Liver (tissue), 8 donors: ENCODE measurements at regions not wholly inside any gene's neighbourhood (a gene's known extent, or its start where the extent isn't known, plus 50 kb on each side); places are given as distances from the start of the nearest gene placed in this dataset.

Source experiments
- DNase-seq: peaks from one replicate; pipeline ENCODE4 v3.0.0-alpha.2; 2017; ENCODE audit warnings: low spot score
- H3K27ac ChIP-seq, 2 donors: one replicate each; pipeline ENCODE4 v1.7.0; 2013; ENCODE audit warnings: inconsistent platforms in 2 of 2, low read length in 2 of 2, control low read depth in 1 of 2, low read depth in 1 of 2, mild to moderate bottlenecking in 1 of 2
- H3K27me3 ChIP-seq, 4 donors: one replicate each; pipeline versions ENCODE4 v1.6.1 to v1.7.0; 2013; ENCODE audit warnings: low read length in 3 of 4, inconsistent platforms in 1 of 4, mild to moderate bottlenecking in 1 of 4, moderate library complexity in 1 of 4; ENCODE audit not compliant: control insufficient read depth in 4 of 4, insufficient read depth in 4 of 4
- H3K36me3 ChIP-seq, 4 donors: one replicate each; pipeline versions ENCODE4 v1.6.1 to v1.7.0; 2013; ENCODE audit warnings: low read length in 3 of 4, mild to moderate bottlenecking in 3 of 4, low read depth in 1 of 4, moderate library complexity in 1 of 4; ENCODE audit not compliant: control insufficient read depth in 4 of 4, insufficient read depth in 3 of 4
- H3K4me1 ChIP-seq, 4 donors: one replicate each; pipeline versions ENCODE4 v1.6.1 to v1.7.0; 2013; ENCODE audit warnings: low read length in 3 of 4, mild to moderate bottlenecking in 3 of 4, moderate library complexity in 1 of 4; ENCODE audit not compliant: control insufficient read depth in 4 of 4, insufficient read depth in 4 of 4
- H3K4me3 ChIP-seq, 3 donors: one replicate each; pipeline versions ENCODE4 v1.6.1 to v1.7.0; 2013; ENCODE audit warnings: low read length in 3 of 3, control low read depth in 1 of 3, low read depth in 1 of 3, mild to moderate bottlenecking in 1 of 3
- H3K9ac ChIP-seq, 2 donors: one replicate each; pipeline ENCODE4 v1.7.0; 2013; ENCODE audit warnings: low read length in 2 of 2, mild to moderate bottlenecking in 2 of 2, moderate library complexity in 2 of 2, control low read depth in 1 of 2, low read depth in 1 of 2
- H3K9me3 ChIP-seq, 4 donors: one replicate each; pipeline versions ENCODE4 v1.6.1 to v1.7.0; 2013; ENCODE audit warnings: low read length in 3 of 4; ENCODE audit not compliant: control insufficient read depth in 4 of 4
- EGR1 ChIP-seq, 2 donors: IDR thresholded peaks; 2 replicates each; pipeline ENCODE4 v1.6.1; 2016 to 2018; ENCODE audit warnings: antibody characterized with exemption in 2 of 2, low read depth in 2 of 2
- FOXA1 ChIP-seq: IDR thresholded peaks from 2 replicates; pipeline ENCODE4 v1.6.1; 2016; ENCODE audit warnings: antibody characterized with exemption
- FOXA2 ChIP-seq: IDR thresholded peaks from 2 replicates; pipeline ENCODE4 v1.6.1; 2016; ENCODE audit warnings: antibody characterized with exemption
- GABPA ChIP-seq, 2 donors: IDR thresholded peaks in 1 of 2; conservative IDR thresholded peaks in 1 of 2; 2 replicates each; pipeline ENCODE4 v1.6.1; 2016; ENCODE audit warnings: antibody characterized with exemption in 2 of 2, mild to moderate bottlenecking in 1 of 2, moderate library complexity in 1 of 2
- HNF4A ChIP-seq, 2 donors: conservative IDR thresholded peaks; 2 replicates each; pipeline ENCODE4 v1.6.1; 2016; ENCODE audit warnings: antibody characterized with exemption in 2 of 2, mild to moderate bottlenecking in 2 of 2
- HNF4G ChIP-seq: IDR thresholded peaks from 2 replicates; pipeline ENCODE4 v1.6.1; 2016; ENCODE audit warnings: antibody characterized with exemption
- JUND ChIP-seq, 2 donors: IDR thresholded peaks; 2 replicates each; pipeline ENCODE4 v1.6.1; 2016; ENCODE audit warnings: antibody characterized with exemption in 2 of 2
- NR2F2 ChIP-seq: IDR thresholded peaks from 2 replicates; pipeline ENCODE4 v1.6.1; 2016; ENCODE audit warnings: antibody characterized with exemption
- RAD21 ChIP-seq, 2 donors: IDR thresholded peaks; 2 replicates each; pipeline ENCODE4 v1.6.1; 2016; ENCODE audit warnings: antibody characterized with exemption in 2 of 2, mild to moderate bottlenecking in 2 of 2
- RXRA ChIP-seq, 2 donors: IDR thresholded peaks; 2 replicates each; pipeline ENCODE4 v1.6.1; 2017 to 2018; ENCODE audit warnings: antibody characterized with exemption in 2 of 2, mild to moderate bottlenecking in 1 of 2
- SP1 ChIP-seq: IDR thresholded peaks from 2 replicates; pipeline ENCODE4 v1.6.1; 2018; ENCODE audit warnings: antibody characterized with exemption, mild to moderate bottlenecking
- TAF1 ChIP-seq: conservative IDR thresholded peaks from 2 replicates; pipeline ENCODE4 v1.6.1; 2016; ENCODE audit warnings: antibody characterized with exemption, mild to moderate bottlenecking
- YY1 ChIP-seq: IDR thresholded peaks from 2 replicates; pipeline ENCODE4 v1.6.1; 2016; ENCODE audit warnings: antibody characterized with exemption, mild to moderate bottlenecking
- WGBS: extraction: QIAGEN DNeasy Blood & Tissue Kit; methylation state at CpG from one replicate; pipeline ENCODE4 v1.1.7; 2013; 5-methylcytosine and 5-hydroxymethylcytosine counted together
- TF ChIP-seq, protein P1 (sequence below): IDR thresholded peaks from 2 replicates; pipeline ENCODE4 v1.6.1; 2016; ENCODE audit warnings: antibody characterized with exemption
- TF ChIP-seq, protein P2 (sequence below): IDR thresholded peaks from 2 replicates; pipeline ENCODE4 v1.6.1; 2016; ENCODE audit warnings: antibody characterized with exemption, mild to moderate bottlenecking
- TF ChIP-seq, protein P3 (sequence below): IDR thresholded peaks from 2 replicates; pipeline ENCODE4 v1.6.1; 2016; ENCODE audit warnings: antibody characterized with exemption
- TF ChIP-seq, protein P4 (sequence below): IDR thresholded peaks from 2 replicates; pipeline ENCODE4 v1.6.1; 2016; ENCODE audit warnings: antibody characterized with exemption
- TF ChIP-seq, protein P5 (sequence below): fragments of 150-350 bp; IDR thresholded peaks from 2 replicates; pipeline ENCODE4 v1.5.1; 2017; ENCODE audit warnings: improper control_type of control experiment, low read depth, low read length; ENCODE audit not compliant: missing input control
- donor health status: healthy.
- donor health status: healthy.
- donor health status: healthy.
- donor health status: healthy.
- donor health status: healthy.

DNA sequence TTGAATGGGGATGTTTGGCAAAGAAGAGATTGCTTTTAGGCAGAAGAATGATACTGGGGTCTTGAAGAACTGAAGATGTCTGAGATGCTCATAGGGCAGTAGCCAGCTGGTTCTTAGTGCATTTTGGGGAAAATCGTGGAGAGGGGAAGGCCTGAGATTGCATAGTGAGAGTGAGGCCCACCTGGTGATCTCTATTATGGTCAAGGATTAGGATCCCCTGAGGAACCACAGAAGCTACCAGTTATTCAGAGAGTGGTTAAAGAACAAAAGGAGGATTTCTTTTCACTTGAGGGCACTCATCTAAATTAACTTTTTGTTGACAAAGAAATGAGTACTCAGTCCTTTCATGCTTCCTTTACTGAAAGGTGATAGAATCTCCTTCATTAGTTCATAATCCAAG lies 271.3 kb upstream of the HAND2 start:
- Histone ChIP-seq H3K9ac (no peak overlapping the region), H3K27ac (no peak overlapping the region), H3K27me3 (peaks cover 0 to 3% (median 0%) of the 10 kb centered on the region in 4 donors), H3K4me1 (no peaks in the 10 kb centered on the region), H3K9me3 (peaks cover 0 to 1% (median 0%) of the 10 kb centered on the region in 4 donors), H3K36me3 (no peaks in the 10 kb centered on the region), H3K4me3 (no peak overlapping the region)
- TF ChIP-seq YY1 (no peak), HNF4A (conservative IDR thresholded peaks at IDR 0.05) (no peak), TAF1 (no peak), RAD21 (IDR thresholded peaks at IDR 0.05) (no peak), EGR1 (IDR thresholded peaks at IDR 0.05; ENCODE audit: low read depth in 2 of 2) (no peak), RXRA (IDR thresholded peaks at IDR 0.05) (no peak), JUND (IDR thresholded peaks at IDR 0.05) (no peak), GABPA (IDR thresholded peaks at IDR 0.05 in 1 of 2, conservative IDR thresholded peaks at IDR 0.05 in 1 of 2) (no peak), NR2F2 (no peak), FOXA1 (no peak), FOXA2 (no peak), SP1 (no peak), HNF4G (no peak)
- TF ChIP-seq, protein P1, sequence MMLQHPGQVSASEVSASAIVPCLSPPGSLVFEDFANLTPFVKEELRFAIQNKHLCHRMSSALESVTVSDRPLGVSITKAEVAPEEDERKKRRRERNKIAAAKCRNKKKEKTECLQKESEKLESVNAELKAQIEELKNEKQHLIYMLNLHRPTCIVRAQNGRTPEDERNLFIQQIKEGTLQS: no peak
- TF ChIP-seq, protein P2, sequence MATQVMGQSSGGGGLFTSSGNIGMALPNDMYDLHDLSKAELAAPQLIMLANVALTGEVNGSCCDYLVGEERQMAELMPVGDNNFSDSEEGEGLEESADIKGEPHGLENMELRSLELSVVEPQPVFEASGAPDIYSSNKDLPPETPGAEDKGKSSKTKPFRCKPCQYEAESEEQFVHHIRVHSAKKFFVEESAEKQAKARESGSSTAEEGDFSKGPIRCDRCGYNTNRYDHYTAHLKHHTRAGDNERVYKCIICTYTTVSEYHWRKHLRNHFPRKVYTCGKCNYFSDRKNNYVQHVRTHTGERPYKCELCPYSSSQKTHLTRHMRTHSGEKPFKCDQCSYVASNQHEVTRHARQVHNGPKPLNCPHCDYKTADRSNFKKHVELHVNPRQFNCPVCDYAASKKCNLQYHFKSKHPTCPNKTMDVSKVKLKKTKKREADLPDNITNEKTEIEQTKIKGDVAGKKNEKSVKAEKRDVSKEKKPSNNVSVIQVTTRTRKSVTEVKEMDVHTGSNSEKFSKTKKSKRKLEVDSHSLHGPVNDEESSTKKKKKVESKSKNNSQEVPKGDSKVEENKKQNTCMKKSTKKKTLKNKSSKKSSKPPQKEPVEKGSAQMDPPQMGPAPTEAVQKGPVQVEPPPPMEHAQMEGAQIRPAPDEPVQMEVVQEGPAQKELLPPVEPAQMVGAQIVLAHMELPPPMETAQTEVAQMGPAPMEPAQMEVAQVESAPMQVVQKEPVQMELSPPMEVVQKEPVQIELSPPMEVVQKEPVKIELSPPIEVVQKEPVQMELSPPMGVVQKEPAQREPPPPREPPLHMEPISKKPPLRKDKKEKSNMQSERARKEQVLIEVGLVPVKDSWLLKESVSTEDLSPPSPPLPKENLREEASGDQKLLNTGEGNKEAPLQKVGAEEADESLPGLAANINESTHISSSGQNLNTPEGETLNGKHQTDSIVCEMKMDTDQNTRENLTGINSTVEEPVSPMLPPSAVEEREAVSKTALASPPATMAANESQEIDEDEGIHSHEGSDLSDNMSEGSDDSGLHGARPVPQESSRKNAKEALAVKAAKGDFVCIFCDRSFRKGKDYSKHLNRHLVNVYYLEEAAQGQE: no peak
- TF ChIP-seq, protein P3, sequence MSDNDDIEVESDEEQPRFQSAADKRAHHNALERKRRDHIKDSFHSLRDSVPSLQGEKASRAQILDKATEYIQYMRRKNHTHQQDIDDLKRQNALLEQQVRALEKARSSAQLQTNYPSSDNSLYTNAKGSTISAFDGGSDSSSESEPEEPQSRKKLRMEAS: no peak
- TF ChIP-seq, protein P4, sequence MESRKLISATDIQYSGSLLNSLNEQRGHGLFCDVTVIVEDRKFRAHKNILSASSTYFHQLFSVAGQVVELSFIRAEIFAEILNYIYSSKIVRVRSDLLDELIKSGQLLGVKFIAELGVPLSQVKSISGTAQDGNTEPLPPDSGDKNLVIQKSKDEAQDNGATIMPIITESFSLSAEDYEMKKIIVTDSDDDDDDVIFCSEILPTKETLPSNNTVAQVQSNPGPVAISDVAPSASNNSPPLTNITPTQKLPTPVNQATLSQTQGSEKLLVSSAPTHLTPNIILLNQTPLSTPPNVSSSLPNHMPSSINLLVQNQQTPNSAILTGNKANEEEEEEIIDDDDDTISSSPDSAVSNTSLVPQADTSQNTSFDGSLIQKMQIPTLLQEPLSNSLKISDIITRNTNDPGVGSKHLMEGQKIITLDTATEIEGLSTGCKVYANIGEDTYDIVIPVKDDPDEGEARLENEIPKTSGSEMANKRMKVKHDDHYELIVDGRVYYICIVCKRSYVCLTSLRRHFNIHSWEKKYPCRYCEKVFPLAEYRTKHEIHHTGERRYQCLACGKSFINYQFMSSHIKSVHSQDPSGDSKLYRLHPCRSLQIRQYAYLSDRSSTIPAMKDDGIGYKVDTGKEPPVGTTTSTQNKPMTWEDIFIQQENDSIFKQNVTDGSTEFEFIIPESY: no peak
- TF ChIP-seq, protein P5, sequence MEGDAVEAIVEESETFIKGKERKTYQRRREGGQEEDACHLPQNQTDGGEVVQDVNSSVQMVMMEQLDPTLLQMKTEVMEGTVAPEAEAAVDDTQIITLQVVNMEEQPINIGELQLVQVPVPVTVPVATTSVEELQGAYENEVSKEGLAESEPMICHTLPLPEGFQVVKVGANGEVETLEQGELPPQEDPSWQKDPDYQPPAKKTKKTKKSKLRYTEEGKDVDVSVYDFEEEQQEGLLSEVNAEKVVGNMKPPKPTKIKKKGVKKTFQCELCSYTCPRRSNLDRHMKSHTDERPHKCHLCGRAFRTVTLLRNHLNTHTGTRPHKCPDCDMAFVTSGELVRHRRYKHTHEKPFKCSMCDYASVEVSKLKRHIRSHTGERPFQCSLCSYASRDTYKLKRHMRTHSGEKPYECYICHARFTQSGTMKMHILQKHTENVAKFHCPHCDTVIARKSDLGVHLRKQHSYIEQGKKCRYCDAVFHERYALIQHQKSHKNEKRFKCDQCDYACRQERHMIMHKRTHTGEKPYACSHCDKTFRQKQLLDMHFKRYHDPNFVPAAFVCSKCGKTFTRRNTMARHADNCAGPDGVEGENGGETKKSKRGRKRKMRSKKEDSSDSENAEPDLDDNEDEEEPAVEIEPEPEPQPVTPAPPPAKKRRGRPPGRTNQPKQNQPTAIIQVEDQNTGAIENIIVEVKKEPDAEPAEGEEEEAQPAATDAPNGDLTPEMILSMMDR: no peak
- DNase-seq: no peak
- WGBS: 25% methylated on average over 1 of the region's 1 CpG
